Stomach smooth muscle (tissue), 2 donors: ENCODE measurements at regions not wholly inside any gene's neighbourhood (a gene's known extent, or its start where the extent isn't known, plus 50 kb on each side); places are given as distances from the start of the nearest gene placed in this dataset.
"Not testable (repeated sequence)": the region's sequence is repeated elsewhere in the genome, so short reads cannot be mapped to it uniquely, and the experiment has no call there.

Source experiments
- H3K27ac ChIP-seq: one replicate; pipeline ENCODE4 v1.7.0; 2013; ENCODE audit warnings: mild to moderate bottlenecking, low read length, inconsistent platforms
- H3K27me3 ChIP-seq, 2 donors: one replicate each; pipeline ENCODE4 v1.7.0; 2013; ENCODE audit warnings: low read length in 2 of 2; ENCODE audit not compliant: insufficient read depth in 2 of 2, control insufficient read depth in 1 of 2
- H3K36me3 ChIP-seq, 2 donors: one replicate each; pipeline ENCODE4 v1.7.0; 2013; ENCODE audit warnings: low read length in 2 of 2; ENCODE audit not compliant: control insufficient read depth in 2 of 2, insufficient read depth in 2 of 2
- H3K4me1 ChIP-seq: one replicate; pipeline ENCODE4 v1.7.0; 2013; ENCODE audit warnings: low read length; ENCODE audit not compliant: control insufficient read depth, insufficient read depth
- H3K4me3 ChIP-seq, 2 donors: one replicate each; pipeline ENCODE4 v1.7.0; 2013; ENCODE audit warnings: low read length in 2 of 2
- H3K9ac ChIP-seq, 2 donors: one replicate each; pipeline ENCODE4 v1.7.0; 2013; ENCODE audit warnings: low read length in 2 of 2, mild to moderate bottlenecking in 1 of 2
- H3K9me3 ChIP-seq, 2 donors: one replicate each; pipeline ENCODE4 v1.7.0; 2013; ENCODE audit warnings: low read length in 2 of 2; ENCODE audit not compliant: control insufficient read depth in 2 of 2
- donor health status: healthy.
- donor health status: Pancreatic carcinoma.

DNA sequence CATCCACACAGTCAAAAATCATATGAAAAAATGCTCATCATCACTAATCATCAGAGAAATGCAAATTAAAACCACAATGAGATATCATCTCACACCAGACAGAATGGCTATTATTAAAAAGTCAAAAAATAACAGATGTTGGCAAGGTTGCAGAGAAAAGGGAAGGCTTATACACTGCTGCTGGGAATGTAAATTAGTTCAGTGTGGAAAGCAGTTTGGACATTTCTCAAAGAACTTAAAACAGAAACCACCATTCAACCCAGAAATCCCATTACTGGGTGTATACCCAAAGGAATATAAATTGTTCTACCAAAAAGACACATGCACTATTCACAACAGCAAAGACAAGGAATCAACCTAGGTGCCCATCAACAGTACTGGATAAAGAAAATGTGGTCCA is 307.0 kb upstream of the SOX9 start:
- H3K9me3 ChIP-seq, H3K4me3 ChIP-seq: not testable (repeated sequence)

DNA sequence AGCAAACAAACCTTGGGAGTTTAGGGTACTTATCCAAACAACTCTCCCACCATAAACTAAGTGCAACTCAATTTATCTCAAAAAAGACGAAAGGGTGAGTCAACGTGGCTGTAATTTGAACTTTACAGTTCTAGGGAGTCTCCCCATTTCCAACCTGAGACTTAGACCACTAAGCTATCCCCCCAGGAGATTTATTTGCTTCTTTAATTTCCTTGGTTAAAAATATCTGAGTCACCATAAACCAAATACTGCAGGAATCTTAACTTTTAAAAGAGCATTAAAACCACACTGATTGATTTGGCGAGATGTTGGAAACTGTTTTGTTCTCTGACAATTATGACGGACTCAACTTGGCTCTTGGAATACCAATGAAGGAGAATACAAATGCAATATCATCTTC is 299.3 kb upstream of the SOX9 start:
- Histone ChIP-seq H3K4me3 (no peak overlapping the region), H3K9ac (no peak overlapping the region), H3K9me3 (no peaks in the 10 kb centered on the region), H3K36me3 (no peaks in the 10 kb centered on the region), H3K27ac (no peak overlapping the region), H3K4me1 (no peaks in the 10 kb centered on the region), H3K27me3 (no peaks in the 10 kb centered on the region)

More for the DNA sequence above, 307.0 kb upstream of the SOX9 start:
- H3K4me1 ChIP-seq, H3K27ac ChIP-seq, H3K27me3 ChIP-seq, H3K9ac ChIP-seq, H3K36me3 ChIP-seq: not testable (repeated sequence)

DNA sequence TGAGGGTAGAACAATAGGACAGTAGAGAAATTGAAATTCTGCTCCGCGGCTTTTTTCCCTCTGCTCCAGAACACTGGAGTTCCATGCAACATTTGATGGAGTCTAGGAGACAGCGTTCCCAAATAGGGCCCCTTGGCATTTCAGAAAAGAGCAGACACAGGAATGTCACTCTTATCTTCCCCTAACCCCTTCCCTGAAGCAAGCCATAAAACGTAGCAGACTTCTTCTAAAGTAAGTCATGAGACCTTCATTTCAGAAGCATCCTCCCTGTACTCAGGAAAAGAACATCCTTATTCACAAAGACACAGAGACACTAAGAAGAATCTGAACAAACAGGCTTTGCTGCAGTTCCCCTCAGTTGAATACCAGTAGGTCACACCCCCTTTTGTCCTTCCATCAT is 296.1 kb upstream of the SOX9 start:
- Histone ChIP-seq H3K27me3 (no peaks in the 10 kb centered on the region), H3K4me1 (no peaks in the 10 kb centered on the region), H3K36me3 (no peaks in the 10 kb centered on the region), H3K9ac (no peak overlapping the region), H3K9me3 (no peaks in the 10 kb centered on the region), H3K4me3 (no peak overlapping the region), H3K27ac (no peak overlapping the region)

DNA sequence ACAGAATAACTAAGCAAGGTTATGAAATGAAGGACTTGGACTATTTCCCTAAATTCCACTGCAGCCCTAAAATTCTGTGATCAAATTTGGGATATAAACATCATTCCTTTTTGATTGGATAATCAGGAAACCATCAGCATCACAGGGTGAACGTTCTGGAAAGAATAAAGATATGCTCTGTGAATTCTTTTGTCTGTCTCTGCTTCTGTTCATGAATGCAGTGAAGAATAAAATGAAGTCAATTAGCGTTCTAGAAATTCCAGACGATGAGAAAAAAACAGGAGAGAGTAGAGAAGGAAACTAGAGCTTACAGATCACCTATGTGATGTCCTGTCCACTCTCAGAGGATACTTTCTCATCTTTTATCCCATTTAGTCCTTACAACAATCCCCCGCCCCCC is 295.1 kb upstream of the SOX9 start:
- Histone ChIP-seq H3K27ac (no peak overlapping the region), H3K36me3 (no peaks in the 10 kb centered on the region), H3K9me3 (no peaks in the 10 kb centered on the region), H3K4me3 (no peak overlapping the region), H3K4me1 (no peaks in the 10 kb centered on the region), H3K27me3 (peaks cover 0 to 2% of the 10 kb centered on the region in 2 donors), H3K9ac (no peak overlapping the region)

DNA sequence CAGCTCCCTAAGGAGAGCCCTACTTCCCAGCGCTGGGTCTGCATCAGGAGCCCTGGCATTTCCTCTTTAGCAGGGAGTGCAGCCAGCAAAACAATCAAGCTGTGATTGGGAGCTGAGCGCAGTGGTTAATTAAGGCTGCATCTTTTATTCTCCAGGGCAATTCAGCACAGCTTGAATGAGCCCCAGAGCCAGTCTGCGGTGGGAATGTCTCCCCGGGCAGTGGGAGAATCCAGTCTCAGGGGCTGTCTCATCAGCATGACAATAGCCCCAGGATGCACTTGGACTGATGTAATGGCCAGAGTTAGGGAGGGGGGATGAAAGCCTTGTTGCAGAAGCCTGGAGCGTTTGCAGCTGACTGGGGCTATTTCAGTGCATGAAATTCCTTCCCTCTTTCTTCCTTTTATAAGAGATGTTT is 292.6 kb upstream of the SOX9 start:
- no peaks in the 10 kb centered on the region for H3K9me3 ChIP-seq
- no peak overlapping the region for H3K4me3 ChIP-seq
- no peaks in the 10 kb centered on the region for H3K4me1 ChIP-seq
- H3K9ac ChIP-seq, result no peak overlapping the region
- no peaks in the 10 kb centered on the region for H3K36me3 ChIP-seq
- H3K27ac ChIP-seq, result no peak overlapping the region
- peaks cover 0 to 7% of the 10 kb centered on the region in 2 donors for H3K27me3 ChIP-seq

DNA sequence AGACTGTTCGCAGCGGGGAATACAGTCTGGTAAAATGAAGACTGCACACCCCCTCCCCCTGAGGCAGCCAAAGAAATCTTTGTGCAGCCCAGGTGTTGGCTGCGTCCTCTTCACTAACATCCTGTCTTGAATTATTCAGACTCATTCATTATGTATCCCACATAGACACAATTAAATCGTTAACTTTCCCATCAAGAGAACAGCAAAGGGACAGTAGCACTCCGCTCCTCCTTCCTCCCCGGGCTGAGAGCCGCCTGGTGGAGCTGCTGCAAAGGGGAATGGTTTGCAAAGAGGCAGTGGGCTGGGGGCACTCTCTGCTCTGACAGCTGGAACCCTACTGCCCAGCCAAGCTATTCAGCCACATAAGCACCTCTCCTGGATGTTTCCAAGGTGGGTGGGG is 290.0 kb upstream of the SOX9 start:
- Histone ChIP-seq H3K36me3 (no peaks in the 10 kb centered on the region), H3K27me3 (peaks cover 0 to 7% of the 10 kb centered on the region in 2 donors), H3K4me3 (no peak overlapping the region), H3K9me3 (no peaks in the 10 kb centered on the region), H3K9ac (no peak overlapping the region), H3K4me1 (no peaks in the 10 kb centered on the region), H3K27ac (no peak overlapping the region)

DNA sequence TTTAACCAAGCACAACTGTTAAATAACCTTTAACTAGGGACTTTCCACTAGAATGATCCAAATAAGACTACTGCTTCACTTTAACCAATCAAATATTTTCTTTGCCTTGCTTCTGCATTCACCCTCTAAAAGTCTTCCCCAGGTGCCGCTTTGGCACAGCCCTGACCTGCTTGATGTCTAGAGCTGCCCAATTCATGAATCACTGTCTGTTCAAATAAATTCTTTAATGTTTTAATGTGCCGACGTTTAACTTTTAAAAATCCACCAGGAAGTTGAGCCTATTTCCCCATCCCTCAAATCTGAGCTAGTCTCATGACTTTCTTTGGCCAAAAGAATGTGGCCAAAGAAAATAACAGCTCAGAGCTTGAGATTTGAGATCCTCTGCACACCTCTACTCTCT is 277.8 kb upstream of the SOX9 start:
- Histone ChIP-seq H3K9ac (no peak overlapping the region), H3K4me3 (no peak overlapping the region), H3K9me3 (no peaks in the 10 kb centered on the region), H3K4me1 (no peaks in the 10 kb centered on the region), H3K27ac (no peak overlapping the region), H3K27me3 (no peaks in the 10 kb centered on the region), H3K36me3 (no peaks in the 10 kb centered on the region)

DNA sequence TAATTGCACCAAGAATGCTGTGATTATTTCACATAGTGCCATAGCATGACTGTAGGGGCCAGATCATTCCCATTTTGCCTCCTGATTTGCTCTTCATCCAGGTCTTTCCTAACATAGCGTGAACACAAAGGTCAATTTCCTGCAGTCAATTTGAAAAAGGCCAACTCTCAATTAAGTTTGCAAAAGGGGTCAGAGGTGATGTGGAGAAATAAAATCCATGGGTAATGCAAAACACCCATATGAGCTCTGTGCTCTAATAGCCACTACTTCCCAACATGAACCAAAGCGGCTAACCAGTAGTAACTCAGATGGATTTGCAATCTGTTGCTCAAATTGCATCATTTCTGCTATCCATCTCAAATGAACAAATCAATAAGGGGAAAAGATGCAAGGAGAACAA is 275.5 kb upstream of the SOX9 start:
- Histone ChIP-seq H3K27me3 (no peaks in the 10 kb centered on the region), H3K27ac (no peak overlapping the region), H3K9ac (no peak overlapping the region), H3K9me3 (no peaks in the 10 kb centered on the region), H3K4me1 (no peaks in the 10 kb centered on the region), H3K36me3 (no peaks in the 10 kb centered on the region), H3K4me3 (no peak overlapping the region)

DNA sequence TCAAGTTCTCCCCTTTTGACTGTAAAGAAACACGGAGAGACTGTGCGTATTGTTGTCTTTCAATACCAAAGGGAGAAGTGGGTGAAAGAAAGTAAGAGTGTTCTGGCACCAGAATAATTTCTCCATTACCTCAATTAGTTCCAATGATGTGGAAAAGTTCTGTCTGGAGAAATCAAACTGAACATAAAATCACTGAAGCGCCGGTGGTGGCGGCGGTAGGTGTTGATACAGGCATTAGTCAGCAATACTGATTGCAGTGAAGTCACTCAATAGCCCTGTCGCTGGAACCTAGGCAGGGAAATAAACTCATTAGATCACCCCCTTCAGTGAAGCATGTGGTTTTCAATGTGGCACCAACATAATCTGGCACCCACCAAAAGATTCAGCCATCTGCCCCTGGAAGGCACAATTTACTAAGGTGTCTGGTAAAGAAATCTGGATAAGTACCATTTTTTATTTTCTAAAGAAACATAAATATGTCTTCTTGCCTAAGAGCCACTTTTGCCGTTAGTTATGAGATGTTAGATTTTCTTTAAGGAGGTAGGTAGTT is 274.2 kb upstream of the SOX9 start:
- H3K9me3 ChIP-seq, result no peaks in the 10 kb centered on the region
- no peaks in the 10 kb centered on the region for H3K36me3 ChIP-seq
- H3K27ac ChIP-seq, result no peak overlapping the region
- H3K27me3 ChIP-seq, result no peaks in the 10 kb centered on the region
- no peak overlapping the region for H3K9ac ChIP-seq
- H3K4me3 ChIP-seq, result no peak overlapping the region
- no peaks in the 10 kb centered on the region for H3K4me1 ChIP-seq

DNA sequence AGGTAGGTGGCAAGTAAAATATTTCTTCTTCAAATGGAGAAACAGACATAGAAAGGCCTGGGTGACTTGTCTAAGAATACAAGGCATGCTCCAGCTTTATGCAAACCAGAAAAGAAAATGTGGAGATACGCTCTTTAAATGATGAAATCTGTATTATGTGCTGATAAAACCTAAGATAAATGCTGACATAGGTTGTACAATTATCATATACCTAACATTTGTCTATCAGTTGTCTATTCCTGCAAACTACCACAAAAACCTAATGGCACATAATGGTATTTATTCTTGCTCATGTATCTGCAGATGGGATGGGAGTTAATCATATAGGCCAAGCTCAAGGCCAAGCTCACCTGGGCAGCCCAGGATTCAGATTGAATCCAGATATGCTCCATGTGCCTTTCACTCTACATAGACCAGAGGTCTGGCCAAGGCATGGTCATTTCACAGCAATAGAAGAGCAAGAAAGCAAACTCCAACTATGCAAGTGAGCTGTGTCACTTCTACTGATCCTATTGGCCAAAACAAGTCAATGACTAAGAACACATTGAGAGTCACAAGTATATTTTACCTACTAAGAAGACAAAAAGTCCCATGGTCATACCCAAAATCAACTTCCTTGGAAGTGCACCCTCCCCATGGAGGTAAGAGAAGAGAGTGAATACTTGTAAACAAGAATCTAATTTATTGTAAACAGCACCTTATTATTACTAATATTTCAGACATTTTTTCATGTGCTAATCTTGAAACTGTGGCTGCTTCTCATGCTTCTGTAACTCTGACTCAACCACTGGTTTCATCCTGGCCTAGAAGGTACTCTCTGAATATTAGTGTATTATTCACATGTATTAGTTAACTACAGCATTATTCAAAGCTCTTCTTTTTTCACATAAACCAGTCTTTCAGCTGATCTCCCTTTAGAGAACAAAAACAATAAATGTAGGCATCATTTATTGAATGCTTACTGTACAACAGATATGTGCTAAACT is 270.7 kb upstream of the SOX9 start:
- Histone ChIP-seq H3K9me3 (no peaks in the 10 kb centered on the region), H3K27me3 (no peaks in the 10 kb centered on the region), H3K27ac (no peak overlapping the region), H3K36me3 (no peaks in the 10 kb centered on the region), H3K4me1 (no peaks in the 10 kb centered on the region), H3K4me3 (no peak overlapping the region), H3K9ac (no peak overlapping the region)

DNA sequence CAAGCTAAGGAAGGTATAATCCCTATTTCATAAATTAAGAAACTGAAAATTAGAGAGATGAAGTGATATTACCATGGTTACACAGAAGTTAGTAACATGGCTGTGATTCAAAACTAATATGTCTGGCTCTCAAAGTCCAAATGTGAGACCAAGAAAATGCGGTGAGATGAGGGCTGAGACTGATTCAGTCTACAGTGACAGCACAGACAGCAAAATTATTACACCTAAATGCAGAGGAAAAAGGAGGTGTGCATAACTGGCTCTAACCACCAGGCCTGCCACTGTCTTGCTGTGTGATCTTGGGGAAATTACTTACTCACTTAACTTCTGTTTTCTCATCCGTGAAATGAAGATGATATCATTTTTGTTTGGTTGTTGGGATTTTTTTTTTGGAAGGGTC is 270.0 kb upstream of the SOX9 start:
- no peaks in the 10 kb centered on the region for H3K4me1 ChIP-seq
- H3K4me3 ChIP-seq, result no peak overlapping the region
- H3K27me3 ChIP-seq, result no peaks in the 10 kb centered on the region
- no peak overlapping the region for H3K27ac ChIP-seq
- H3K9me3 ChIP-seq, result no peaks in the 10 kb centered on the region
- no peak overlapping the region for H3K9ac ChIP-seq
- no peaks in the 10 kb centered on the region for H3K36me3 ChIP-seq
